ENCODE measurements at regions not wholly inside any gene's neighbourhood (a gene's known extent, or its start where the extent isn't known, plus 50 kb on each side); places are given as distances from the start of the nearest gene placed in this dataset.

GRCh38 chr10:29900865-29901264, 158.5 kb downstream of the JCAD start:
- Histone ChIP-seq H3K4me1 (ENCODE audit: insufficient read depth, low read length) (no peaks in the 10 kb centered on the region), H3K36me3 (replicated peaks in 1 of 2; ENCODE audit: control insufficient read depth in 1 of 2, insufficient read depth in 2 of 2, low read length in 2 of 2) (no peaks in the 10 kb centered on the region), H2AFZ (ENCODE audit: low read length) (no peak overlapping the region), H3K4me2 (ENCODE audit: low read depth, low read length) (no peak overlapping the region), H3K9me3 (ENCODE audit: low read length) (no peaks in the 10 kb centered on the region), H3K9ac (ENCODE audit: insufficient read depth, low read depth, low read length) (no peak overlapping the region), H3K79me2 (ENCODE audit: insufficient read depth, low read length) (no peaks in the 10 kb centered on the region), H3K27ac (ENCODE audit: extremely low read length, insufficient read depth, low read length) (no peak overlapping the region), H3K4me3 (replicated peaks in 1 of 3; ENCODE audit: insufficient read depth in 1 of 3, low read depth in 2 of 3, low read length in 3 of 3) (no peak overlapping the region), H4K20me1 (ENCODE audit: insufficient read depth, low read length) (no peaks in the 10 kb centered on the region), H3K27me3 (ENCODE audit: control insufficient read depth in 1 of 2, insufficient read depth in 2 of 2, low read length in 2 of 2) (0 out of 5 replicates have a peak, but pooled peaks cover 0 to 3% of the 10 kb centered on the region in 2 experiments)
- in situ Hi-C loops (cut with HindIII; ENCODE audit: extremely low pct_ligation_motif_present, low pct_unique_long_range_greater_than_20kb), result no loop called here
- ChIA-PET POLR2A (no interaction called here), CTCF (ENCODE audit: low intra/inter-chr PET ratio, low total read pairs) (no interaction called here)
- no TSS peak for BruUV-seq (replicated peaks)
- DNase-seq (ENCODE audit: low spot score), result no peak
- intact Hi-C loops (cut with micrococcal nuclease; ENCODE audit: unreplicated experiment), result no loop called here
- no peak for TF ChIP-seq KMT2B (CRISPR knock-in tag; IDR thresholded peaks at IDR 0.05)
- TF ChIP-seq ZBTB46 (CRISPR knock-in tag; IDR thresholded peaks at IDR 0.05; ENCODE audit: borderline replicate concordance), result no peak
- TF ChIP-seq ZNF772 (CRISPR knock-in tag; IDR thresholded peaks at IDR 0.05), result no peak
- TF ChIP-seq GLI4 (CRISPR knock-in tag; IDR thresholded peaks at IDR 0.05; ENCODE audit: borderline replicate concordance), result no peak
- TF ChIP-seq HMG20A (CRISPR knock-in tag; IDR thresholded peaks at IDR 0.05; ENCODE audit: borderline replicate concordance), result no peak
- TF ChIP-seq FOXO1 (CRISPR knock-in tag; IDR thresholded peaks at IDR 0.05), result no peak
- WGBS (ENCODE audit: low lambda C conversion rate), result 2% methylated on average over 2 of the region's 2 CpGs
- FAIRE-seq, result no peak
- no peak for ATAC-seq

- Histone ChIP-seq H3K4me1 (ENCODE audit: insufficient read depth, low read length) (no peaks in the 10 kb centered on the region), H3K4me3 (replicated peaks in 1 of 3; ENCODE audit: insufficient read depth in 1 of 3, low read depth in 2 of 3, low read length in 3 of 3) (no peak overlapping the region), H3K27me3 (ENCODE audit: control insufficient read depth in 1 of 2, insufficient read depth in 2 of 2, low read length in 2 of 2) (0 out of 5 replicates have a peak, but pooled peaks cover 0 to 7% of the 10 kb centered on the region in 2 experiments), H3K9me3 (ENCODE audit: low read length) (no peaks in the 10 kb centered on the region), H3K27ac (ENCODE audit: extremely low read length, insufficient read depth, low read length) (no peak overlapping the region), H2AFZ (ENCODE audit: low read length) (no peak overlapping the region), H3K4me2 (ENCODE audit: low read depth, low read length) (no peak overlapping the region), H4K20me1 (ENCODE audit: insufficient read depth, low read length) (no peaks in the 10 kb centered on the region), H3K36me3 (replicated peaks in 1 of 2; ENCODE audit: control insufficient read depth in 1 of 2, insufficient read depth in 2 of 2, low read length in 2 of 2) (no peaks in the 10 kb centered on the region), H3K79me2 (ENCODE audit: insufficient read depth, low read length) (no peaks in the 10 kb centered on the region), H3K9ac (ENCODE audit: insufficient read depth, low read depth, low read length) (no peak overlapping the region)
- BruUV-seq (replicated peaks), result no TSS peak
- ATAC-seq (no peak), DNase-seq (ENCODE audit: low spot score) (no peak), FAIRE-seq (no peak)
- ChIA-PET CTCF (ENCODE audit: low intra/inter-chr PET ratio, low total read pairs) (no interaction called here), POLR2A (no interaction called here)
- in situ Hi-C loops (cut with HindIII; ENCODE audit: extremely low pct_ligation_motif_present, low pct_unique_long_range_greater_than_20kb), result no loop called here
- WGBS (ENCODE audit: low lambda C conversion rate), result 51% methylated on average over 6 of the region's 6 CpGs
- intact Hi-C loops (cut with micrococcal nuclease; ENCODE audit: unreplicated experiment), result no loop called here
- TF ChIP-seq NFYC (CRISPR knock-in tag; IDR thresholded peaks at IDR 0.05) (no peak), ZNF10 (CRISPR knock-in tag; IDR thresholded peaks at IDR 0.05; ENCODE audit: borderline replicate concordance, low read depth) (no peak), ZMYM3 (CRISPR knock-in tag; IDR thresholded peaks at IDR 0.05) (no peak), SOX13 (IDR thresholded peaks at IDR 0.05) (no peak), SOX13 (CRISPR knock-in tag; conservative IDR thresholded peaks at IDR 0.05 in 1 of 2, IDR thresholded peaks at IDR 0.05 in 1 of 2) (no peak), HNF4A (CRISPR knock-in tag; IDR thresholded peaks at IDR 0.05) (no peak), ZNF687 (CRISPR knock-in tag; IDR thresholded peaks at IDR 0.05) (no peak), ZNF44 (CRISPR knock-in tag; IDR thresholded peaks at IDR 0.05) (no peak)
These were observed 161.2 kb downstream of the JCAD start for GRCh38 chr10:29897999-29898716.
